ENCODE measurements at regions not wholly inside any gene's neighbourhood (a gene's known extent, or its start where the extent isn't known, plus 50 kb on each side); places are given as distances from the start of the nearest gene placed in this dataset.

DNA sequence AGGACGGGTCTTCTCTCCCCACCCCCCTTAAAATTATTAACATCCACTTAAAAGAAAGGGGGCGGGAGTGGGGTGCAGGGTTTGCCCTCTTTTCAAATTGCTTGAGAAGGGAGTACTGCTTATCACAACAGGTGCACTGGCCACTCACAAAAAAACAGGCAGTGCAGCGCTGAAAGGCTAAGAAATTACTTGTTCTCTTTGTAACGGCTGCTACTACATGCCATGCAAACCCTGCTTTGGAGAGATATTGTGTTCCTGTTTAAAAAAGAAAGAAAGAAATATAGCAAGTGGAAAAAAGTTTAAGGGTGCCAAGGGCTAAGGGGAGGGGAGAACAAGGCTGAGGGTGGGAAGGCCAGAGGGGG is 312.7 kb upstream of the JARID2 start (continued):
- TF ChIP-seq, protein P1, sequence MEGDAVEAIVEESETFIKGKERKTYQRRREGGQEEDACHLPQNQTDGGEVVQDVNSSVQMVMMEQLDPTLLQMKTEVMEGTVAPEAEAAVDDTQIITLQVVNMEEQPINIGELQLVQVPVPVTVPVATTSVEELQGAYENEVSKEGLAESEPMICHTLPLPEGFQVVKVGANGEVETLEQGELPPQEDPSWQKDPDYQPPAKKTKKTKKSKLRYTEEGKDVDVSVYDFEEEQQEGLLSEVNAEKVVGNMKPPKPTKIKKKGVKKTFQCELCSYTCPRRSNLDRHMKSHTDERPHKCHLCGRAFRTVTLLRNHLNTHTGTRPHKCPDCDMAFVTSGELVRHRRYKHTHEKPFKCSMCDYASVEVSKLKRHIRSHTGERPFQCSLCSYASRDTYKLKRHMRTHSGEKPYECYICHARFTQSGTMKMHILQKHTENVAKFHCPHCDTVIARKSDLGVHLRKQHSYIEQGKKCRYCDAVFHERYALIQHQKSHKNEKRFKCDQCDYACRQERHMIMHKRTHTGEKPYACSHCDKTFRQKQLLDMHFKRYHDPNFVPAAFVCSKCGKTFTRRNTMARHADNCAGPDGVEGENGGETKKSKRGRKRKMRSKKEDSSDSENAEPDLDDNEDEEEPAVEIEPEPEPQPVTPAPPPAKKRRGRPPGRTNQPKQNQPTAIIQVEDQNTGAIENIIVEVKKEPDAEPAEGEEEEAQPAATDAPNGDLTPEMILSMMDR (IDR thresholded peaks at IDR 0.05 in 2 of 3, conservative IDR thresholded peaks at IDR 0.05 in 1 of 3; ENCODE audit: borderline replicate concordance in 1 of 3, insufficient read depth in 1 of 3, low read depth in 2 of 3, low read length in 2 of 3), result no peak
- TF ChIP-seq POLR2AphosphoS5 (IDR thresholded peaks at IDR 0.05; ENCODE audit: low read depth, low read length) (no peak), ELF1 (IDR thresholded peaks at IDR 0.05; ENCODE audit: borderline replicate concordance, low read depth) (no peak), CBX3 (IDR thresholded peaks at IDR 0.05; ENCODE audit: low read depth) (no peak), JUND (IDR thresholded peaks at IDR 0.05) (no peak), SRF (IDR thresholded peaks at IDR 0.05; ENCODE audit: low read depth) (no peak)

DNA sequence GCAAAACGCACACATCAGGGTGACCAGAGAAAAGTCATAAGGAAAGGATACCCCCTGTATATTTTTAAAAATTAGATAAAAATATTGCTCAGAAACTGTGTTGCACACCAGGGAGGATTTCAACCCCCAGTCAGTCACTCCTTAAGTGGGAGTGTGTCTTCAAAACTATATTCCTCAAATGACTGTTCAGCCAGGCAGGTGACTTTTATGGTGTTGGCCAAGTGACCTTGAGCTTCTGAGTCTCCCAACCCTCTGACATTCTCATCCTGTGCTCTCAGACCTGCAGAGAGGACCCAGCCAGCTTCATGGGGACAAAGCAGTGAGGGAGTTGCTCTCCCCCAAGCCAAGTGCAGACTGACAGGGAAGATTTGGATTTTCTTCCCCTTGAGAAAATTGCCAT is 311.9 kb upstream of the JARID2 start:
- H3K79me2 ChIP-seq (ENCODE audit: insufficient read depth, low read length), result no peaks in the 10 kb centered on the region
- H3K4me1 ChIP-seq (ENCODE audit: control insufficient read depth in 1 of 2, insufficient read depth in 2 of 2, low read length in 2 of 2), result peaks cover 0 to 7% of the 10 kb centered on the region in 2 experiments; a peak in 2 of 4 replicates
- no peaks in the 10 kb centered on the region for H3K9me3 ChIP-seq (ENCODE audit: control insufficient read depth in 1 of 2, insufficient read depth in 1 of 2, low read depth in 1 of 2, low read length in 2 of 2)
- BruUV-seq (replicated peaks), result no TSS peak
- H3K9ac ChIP-seq (ENCODE audit: low read length), result no peak overlapping the region
- DNase-seq (ENCODE audit: low read depth, low spot score) (no peak), ATAC-seq (no peak)
- H3K4me2 ChIP-seq (ENCODE audit: low read length), result no peak overlapping the region
- no peaks in the 10 kb centered on the region for H4K20me1 ChIP-seq (ENCODE audit: insufficient read depth)
- intact Hi-C loops (cut with micrococcal nuclease), result no loop called here
- H2AFZ ChIP-seq (ENCODE audit: low read depth, low read length, poor library complexity, severe bottlenecking), result no peak overlapping the region
- RAD21 ChIA-PET (ENCODE audit: low non-redundant PET in 1 of 2, low total read pairs in 2 of 2, uncharacterized antibody in 2 of 2, unreplicated experiment in 2 of 2), result no interaction called here
- no peak for TF ChIP-seq YY1 (IDR thresholded peaks at IDR 0.05; ENCODE audit: extremely low read depth, insufficient replicate concordance, low read depth, low read length)
- no peak for TF ChIP-seq EGR1 (IDR thresholded peaks at IDR 0.05; ENCODE audit: low read depth)
- no peak for TF ChIP-seq SP1 (IDR thresholded peaks at IDR 0.05; ENCODE audit: low read depth)
- TF ChIP-seq, protein P2, sequence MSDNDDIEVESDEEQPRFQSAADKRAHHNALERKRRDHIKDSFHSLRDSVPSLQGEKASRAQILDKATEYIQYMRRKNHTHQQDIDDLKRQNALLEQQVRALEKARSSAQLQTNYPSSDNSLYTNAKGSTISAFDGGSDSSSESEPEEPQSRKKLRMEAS (IDR thresholded peaks at IDR 0.05), result no peak
- TF ChIP-seq, protein P1 (IDR thresholded peaks at IDR 0.05 in 2 of 3, conservative IDR thresholded peaks at IDR 0.05 in 1 of 3; ENCODE audit: borderline replicate concordance in 1 of 3, insufficient read depth in 1 of 3, low read depth in 2 of 3, low read length in 2 of 3), result no peak
- no peak for TF ChIP-seq RAD21 (IDR thresholded peaks at IDR 0.05; ENCODE audit: low read depth)
- TF ChIP-seq ELF1 (IDR thresholded peaks at IDR 0.05; ENCODE audit: borderline replicate concordance, low read depth), result no peak
- TF ChIP-seq, protein P3, sequence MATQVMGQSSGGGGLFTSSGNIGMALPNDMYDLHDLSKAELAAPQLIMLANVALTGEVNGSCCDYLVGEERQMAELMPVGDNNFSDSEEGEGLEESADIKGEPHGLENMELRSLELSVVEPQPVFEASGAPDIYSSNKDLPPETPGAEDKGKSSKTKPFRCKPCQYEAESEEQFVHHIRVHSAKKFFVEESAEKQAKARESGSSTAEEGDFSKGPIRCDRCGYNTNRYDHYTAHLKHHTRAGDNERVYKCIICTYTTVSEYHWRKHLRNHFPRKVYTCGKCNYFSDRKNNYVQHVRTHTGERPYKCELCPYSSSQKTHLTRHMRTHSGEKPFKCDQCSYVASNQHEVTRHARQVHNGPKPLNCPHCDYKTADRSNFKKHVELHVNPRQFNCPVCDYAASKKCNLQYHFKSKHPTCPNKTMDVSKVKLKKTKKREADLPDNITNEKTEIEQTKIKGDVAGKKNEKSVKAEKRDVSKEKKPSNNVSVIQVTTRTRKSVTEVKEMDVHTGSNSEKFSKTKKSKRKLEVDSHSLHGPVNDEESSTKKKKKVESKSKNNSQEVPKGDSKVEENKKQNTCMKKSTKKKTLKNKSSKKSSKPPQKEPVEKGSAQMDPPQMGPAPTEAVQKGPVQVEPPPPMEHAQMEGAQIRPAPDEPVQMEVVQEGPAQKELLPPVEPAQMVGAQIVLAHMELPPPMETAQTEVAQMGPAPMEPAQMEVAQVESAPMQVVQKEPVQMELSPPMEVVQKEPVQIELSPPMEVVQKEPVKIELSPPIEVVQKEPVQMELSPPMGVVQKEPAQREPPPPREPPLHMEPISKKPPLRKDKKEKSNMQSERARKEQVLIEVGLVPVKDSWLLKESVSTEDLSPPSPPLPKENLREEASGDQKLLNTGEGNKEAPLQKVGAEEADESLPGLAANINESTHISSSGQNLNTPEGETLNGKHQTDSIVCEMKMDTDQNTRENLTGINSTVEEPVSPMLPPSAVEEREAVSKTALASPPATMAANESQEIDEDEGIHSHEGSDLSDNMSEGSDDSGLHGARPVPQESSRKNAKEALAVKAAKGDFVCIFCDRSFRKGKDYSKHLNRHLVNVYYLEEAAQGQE (IDR thresholded peaks at IDR 0.05; ENCODE audit: low read depth), result no peak
- TF ChIP-seq EZH2 (IDR thresholded peaks at IDR 0.05), result no peak
- TF ChIP-seq TCF7L2 (IDR thresholded peaks at IDR 0.05; ENCODE audit: borderline replicate concordance, extremely low read depth, insufficient read depth, insufficient read length), result no peak
- no peak for TF ChIP-seq FOSL1 (IDR thresholded peaks at IDR 0.05; ENCODE audit: low read depth)
- H3K27me3 ChIP-seq (ENCODE audit: insufficient read depth, low read length), result no peaks in the 10 kb centered on the region
- CTCF ChIA-PET, result no interaction called here
- no peaks in the 10 kb centered on the region for H3K36me3 ChIP-seq (ENCODE audit: control insufficient read depth in 1 of 2, insufficient read depth in 2 of 2, low read length in 2 of 2)
- POLR2A ChIA-PET, result no interaction called here
- H3K4me3 ChIP-seq (replicated peaks in 1 of 2; ENCODE audit: low read depth in 1 of 2, low read length in 2 of 2), result no peak overlapping the region
- H3K27ac ChIP-seq (ENCODE audit: low read depth, low read length), result no peak overlapping the region
- no peaks in the 10 kb centered on the region for H3K9me2 ChIP-seq (ENCODE audit: insufficient read depth)

Data from HCT116 (cell line).